ENCODE measurements at regions not wholly inside any gene's neighbourhood (a gene's known extent, or its start where the extent isn't known, plus 50 kb on each side); places are given as distances from the start of the nearest gene placed in this dataset.

GRCh38 chr3:78274475-78275065, 1234.7 kb downstream of the ROBO2 start:
- TF ChIP-seq SETDB1 (CRISPR knock-in tag; IDR thresholded peaks at IDR 0.05; ENCODE audit: borderline replicate concordance) (no peak), NCOR1 (IDR thresholded peaks at IDR 0.05; ENCODE audit: borderline replicate concordance, low read length) (no peak)
